BLaER1 treated with 17β-estradiol and CSF1 and Interleukin-3, amounts not matched to agents 10 nM and 100 nM (cell line): ENCODE measurements at regions not wholly inside any gene's neighbourhood (a gene's known extent, or its start where the extent isn't known, plus 50 kb on each side); places are given as distances from the start of the nearest gene placed in this dataset.
"Not testable (repeated sequence)": the region's sequence is repeated elsewhere in the genome, so short reads cannot be mapped to it uniquely, and the experiment has no call there.

Experiments
- H3K27ac ChIP-seq, 11 experiments: shearing (Covaris generic); formaldehyde crosslinking; 2 replicates each; pipeline ENCODE4 v1.8.1; 2022
- H3K27me3 ChIP-seq, 11 experiments: shearing (Covaris generic); formaldehyde crosslinking; 2 replicates each; pipeline ENCODE4 v1.8.1; 2022
- H3K36me3 ChIP-seq, 11 experiments: shearing (Covaris generic); formaldehyde crosslinking; 2 replicates each; pipeline ENCODE4 v1.8.1; 2022
- H3K4me1 ChIP-seq, 10 experiments: shearing (Covaris generic); formaldehyde crosslinking; 2 replicates each; pipeline ENCODE4 v1.8.1; 2022
- H3K4me2 ChIP-seq, 11 experiments: shearing (Covaris generic); formaldehyde crosslinking; 2 replicates each; pipeline ENCODE4 v1.8.1; 2022
- H3K4me3 ChIP-seq, 10 experiments: shearing (Covaris generic); formaldehyde crosslinking; 2 replicates each; pipeline ENCODE4 v1.8.1; 2022
- H3K9ac ChIP-seq, 11 experiments: shearing (Covaris generic); formaldehyde crosslinking; 2 replicates each; pipeline ENCODE4 v1.8.1; 2022
- H3K9me3 ChIP-seq, 11 experiments: shearing (Covaris generic); formaldehyde crosslinking; replicated peaks in 1 of 11; 2 replicates each; pipeline ENCODE4 v1.8.1; 2022
- H4K20me1 ChIP-seq, 11 experiments: shearing (Covaris generic); formaldehyde crosslinking; 2 replicates each; pipeline ENCODE4 v1.8.1; 2022
- Cebpa-rat ChIP-seq, 11 experiments: shearing (Covaris generic); IDR thresholded peaks; 2 replicates each; pipeline ENCODE4 v1.8.1; 2022

- H3K36me3 ChIP-seq, result no peaks in the 10 kb centered on the region
- no peaks in the 10 kb centered on the region for H3K27me3 ChIP-seq
- no peak for TF ChIP-seq Cebpa-rat (IDR thresholded peaks at IDR 0.05)
- H3K9me3 ChIP-seq, result no peaks in the 10 kb centered on the region
- H3K4me2 ChIP-seq, result peak overlapping the region in 5 of 11 experiments; percentile 12 to 48 (median 31); a peak in 7 of 22 replicates
- H3K4me1 ChIP-seq, result peaks cover 0 to 14% (median 2%) of the 10 kb centered on the region in 10 experiments; a peak in 5 of 20 replicates
- no peak overlapping the region for H3K27ac ChIP-seq
- H3K9ac ChIP-seq, result no peak overlapping the region
- H4K20me1 ChIP-seq, result no peaks in the 10 kb centered on the region
- no peak overlapping the region for H3K4me3 ChIP-seq
These were observed 436.8 kb upstream of the NR5A2 start for GRCh38 chr1:199590708-199591107.

GRCh38 chr1:199591468-199591867 lies 436.0 kb upstream of the NR5A2 start:
- H4K20me1 ChIP-seq, result no peaks in the 10 kb centered on the region
- no peak overlapping the region for H3K4me3 ChIP-seq
- no peak overlapping the region for H3K9ac ChIP-seq
- H3K36me3 ChIP-seq, result no peaks in the 10 kb centered on the region
- no peak overlapping the region; a peak in 1 of 22 replicates for H3K4me2 ChIP-seq
- H3K9me3 ChIP-seq, result peaks cover 0 to 4% (median 0%) of the 10 kb centered on the region in 11 experiments; a peak in 4 of 22 replicates
- H3K4me1 ChIP-seq, result peaks cover 0 to 14% (median 2%) of the 10 kb centered on the region in 10 experiments; a peak in 5 of 20 replicates
- H3K27me3 ChIP-seq, result no peaks in the 10 kb centered on the region
- H3K27ac ChIP-seq, result no peak overlapping the region
- TF ChIP-seq Cebpa-rat (IDR thresholded peaks at IDR 0.05), result peak in 1 of 11 experiments; percentile 56; a peak in 2 of 22 replicates

GRCh38 chr1:199593475-199593874 lies 434.0 kb upstream of the NR5A2 start:
- Histone ChIP-seq H3K36me3 (no peaks in the 10 kb centered on the region), H3K9me3 (peaks cover 0 to 5% (median 0%) of the 10 kb centered on the region in 11 experiments; a peak in 4 of 22 replicates), H3K4me2 (no peak overlapping the region), H3K4me3 (no peak overlapping the region), H3K27me3 (no peaks in the 10 kb centered on the region), H3K9ac (no peak overlapping the region), H3K4me1 (peaks cover 0 to 14% (median 2%) of the 10 kb centered on the region in 10 experiments; a peak in 5 of 20 replicates), H4K20me1 (no peaks in the 10 kb centered on the region), H3K27ac (no peak overlapping the region)
- TF ChIP-seq Cebpa-rat (IDR thresholded peaks at IDR 0.05), result no peak

GRCh38 chr1:199596448-199596847 lies 431.1 kb upstream of the NR5A2 start:
- H3K4me1 ChIP-seq, H3K27ac ChIP-seq, H3K27me3 ChIP-seq, H3K9me3 ChIP-seq, H3K36me3 ChIP-seq, H3K9ac ChIP-seq, H3K4me2 ChIP-seq, H4K20me1 ChIP-seq, H3K4me3 ChIP-seq: not testable (repeated sequence)

GRCh38 chr1:199597152-199597551 lies 430.4 kb upstream of the NR5A2 start:
- no peak for TF ChIP-seq Cebpa-rat (IDR thresholded peaks at IDR 0.05)
- Histone ChIP-seq H4K20me1 (no peaks in the 10 kb centered on the region), H3K27me3 (no peaks in the 10 kb centered on the region), H3K4me3 (no peak overlapping the region), H3K4me1 (no peaks in the 10 kb centered on the region), H3K9ac (no peak overlapping the region), H3K36me3 (no peaks in the 10 kb centered on the region), H3K4me2 (no peak overlapping the region), H3K27ac (no peak overlapping the region), H3K9me3 (peaks cover 0 to 12% (median 0%) of the 10 kb centered on the region in 11 experiments; a peak in 6 of 22 replicates)

GRCh38 chr1:199608414-199608813 lies 419.1 kb upstream of the NR5A2 start:
- H3K9ac ChIP-seq, result no peak overlapping the region
- H3K36me3 ChIP-seq, result no peaks in the 10 kb centered on the region
- H3K27me3 ChIP-seq, result no peaks in the 10 kb centered on the region
- H4K20me1 ChIP-seq, result no peaks in the 10 kb centered on the region
- peaks cover 0 to 4% (median 0%) of the 10 kb centered on the region in 11 experiments; a peak in 1 of 22 replicates for H3K9me3 ChIP-seq
- peaks cover 0 to 22% (median 13%) of the 10 kb centered on the region in 10 experiments; a peak in 16 of 20 replicates for H3K4me1 ChIP-seq
- no peak overlapping the region for H3K4me2 ChIP-seq
- TF ChIP-seq Cebpa-rat (IDR thresholded peaks at IDR 0.05), result no peak
- H3K27ac ChIP-seq, result no peak overlapping the region
- H3K4me3 ChIP-seq, result no peak overlapping the region

- no peaks in the 10 kb centered on the region for H4K20me1 ChIP-seq
- peak overlapping the region in 10 of 11 experiments; percentile 1 to 81 (median 67); a peak in 19 of 22 replicates for H3K4me2 ChIP-seq
- peak overlapping the region in 9 of 11 experiments; percentile 7 to 88 (median 81); a peak in 16 of 22 replicates for H3K27ac ChIP-seq
- H3K36me3 ChIP-seq, result no peaks in the 10 kb centered on the region
- TF ChIP-seq Cebpa-rat (IDR thresholded peaks at IDR 0.05), result peak in 9 of 11 experiments; percentile 37 to 92 (median 78); a peak in 15 of 22 replicates
- H3K9me3 ChIP-seq, result peaks cover 0 to 4% (median 0%) of the 10 kb centered on the region in 11 experiments; a peak in 1 of 22 replicates
- H3K27me3 ChIP-seq, result no peaks in the 10 kb centered on the region
- H3K4me1 ChIP-seq, result peaks cover 0 to 42% (median 24%) of the 10 kb centered on the region in 10 experiments; a peak in 17 of 20 replicates
- peak overlapping the region in 7 of 11 experiments; percentile 7 to 64 (median 53); a peak in 9 of 22 replicates for H3K9ac ChIP-seq
- no peak overlapping the region for H3K4me3 ChIP-seq
These were observed 414.3 kb upstream of the NR5A2 start for GRCh38 chr1:199612976-199613774.

- Histone ChIP-seq H3K9me3 (no peaks in the 10 kb centered on the region), H4K20me1 (no peaks in the 10 kb centered on the region), H3K4me1 (peaks cover 0 to 39% (median 24%) of the 10 kb centered on the region in 10 experiments; a peak in 17 of 20 replicates), H3K4me2 (no peak overlapping the region), H3K36me3 (no peaks in the 10 kb centered on the region), H3K9ac (no peak overlapping the region), H3K27ac (no peak overlapping the region), H3K27me3 (no peaks in the 10 kb centered on the region), H3K4me3 (no peak overlapping the region)
- TF ChIP-seq Cebpa-rat (IDR thresholded peaks at IDR 0.05), result no peak
These were observed 410.6 kb upstream of the NR5A2 start for GRCh38 chr1:199616947-199617346.

- Histone ChIP-seq H3K27ac (no peak overlapping the region), H3K4me2 (no peak overlapping the region), H3K4me1 (peaks cover 0 to 18% (median 4%) of the 10 kb centered on the region in 10 experiments; a peak in 9 of 20 replicates), H3K9me3 (peaks cover 0 to under 1% (median 0%) of the 10 kb centered on the region in 11 experiments; a peak in 2 of 22 replicates), H3K27me3 (no peaks in the 10 kb centered on the region), H3K4me3 (no peak overlapping the region), H4K20me1 (no peaks in the 10 kb centered on the region), H3K9ac (no peak overlapping the region), H3K36me3 (no peaks in the 10 kb centered on the region)
- TF ChIP-seq Cebpa-rat (IDR thresholded peaks at IDR 0.05), result no peak
These were observed 408.3 kb upstream of the NR5A2 start for GRCh38 chr1:199619223-199619622.

- not testable (repeated sequence) for H3K36me3 ChIP-seq
These were observed 401.3 kb upstream of the NR5A2 start for GRCh38 chr1:199626228-199626627.

More at GRCh38 chr1:199626228-199626627, 401.3 kb upstream of the NR5A2 start:
- H3K9me3 ChIP-seq, result peaks cover 0 to 11% (median 0%) of the 10 kb centered on the region in 11 experiments; a peak in 3 of 22 replicates
- H3K9ac ChIP-seq, H3K4me1 ChIP-seq, H4K20me1 ChIP-seq, H3K27ac ChIP-seq, H3K4me2 ChIP-seq, H3K27me3 ChIP-seq, H3K4me3 ChIP-seq: not testable (repeated sequence)
